ENCODE measurements at regions not wholly inside any gene's neighbourhood (a gene's known extent, or its start where the extent isn't known, plus 50 kb on each side); places are given as distances from the start of the nearest gene placed in this dataset.

DNA sequence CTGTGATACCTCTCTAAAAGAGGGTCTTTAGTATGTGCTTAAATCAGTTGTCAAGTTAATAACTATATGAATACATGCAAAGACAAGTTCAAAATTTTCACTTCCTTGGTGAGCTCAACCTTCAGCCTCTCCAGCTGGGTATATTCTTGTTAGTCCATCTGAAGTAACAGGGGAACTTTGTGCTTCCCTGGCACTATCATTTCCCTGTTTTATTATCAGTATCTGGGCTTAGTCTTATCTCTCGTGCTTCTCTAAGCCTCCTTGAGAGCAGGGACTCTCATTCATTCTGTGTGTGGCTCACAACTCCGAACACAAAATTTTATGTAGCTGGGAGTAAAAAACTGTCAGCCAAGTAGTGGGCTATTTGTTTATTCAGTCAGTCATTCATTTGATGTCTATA lies 175.9 kb upstream of the MAP3K1 start:
- TF ChIP-seq POLR2AphosphoS5 (IDR thresholded peaks at IDR 0.05) = no peak
- no peak for TF ChIP-seq EP300 (IDR thresholded peaks at IDR 0.05)
- TF ChIP-seq POLR2A (IDR thresholded peaks at IDR 0.05) = no peak
- TF ChIP-seq, protein P1, sequence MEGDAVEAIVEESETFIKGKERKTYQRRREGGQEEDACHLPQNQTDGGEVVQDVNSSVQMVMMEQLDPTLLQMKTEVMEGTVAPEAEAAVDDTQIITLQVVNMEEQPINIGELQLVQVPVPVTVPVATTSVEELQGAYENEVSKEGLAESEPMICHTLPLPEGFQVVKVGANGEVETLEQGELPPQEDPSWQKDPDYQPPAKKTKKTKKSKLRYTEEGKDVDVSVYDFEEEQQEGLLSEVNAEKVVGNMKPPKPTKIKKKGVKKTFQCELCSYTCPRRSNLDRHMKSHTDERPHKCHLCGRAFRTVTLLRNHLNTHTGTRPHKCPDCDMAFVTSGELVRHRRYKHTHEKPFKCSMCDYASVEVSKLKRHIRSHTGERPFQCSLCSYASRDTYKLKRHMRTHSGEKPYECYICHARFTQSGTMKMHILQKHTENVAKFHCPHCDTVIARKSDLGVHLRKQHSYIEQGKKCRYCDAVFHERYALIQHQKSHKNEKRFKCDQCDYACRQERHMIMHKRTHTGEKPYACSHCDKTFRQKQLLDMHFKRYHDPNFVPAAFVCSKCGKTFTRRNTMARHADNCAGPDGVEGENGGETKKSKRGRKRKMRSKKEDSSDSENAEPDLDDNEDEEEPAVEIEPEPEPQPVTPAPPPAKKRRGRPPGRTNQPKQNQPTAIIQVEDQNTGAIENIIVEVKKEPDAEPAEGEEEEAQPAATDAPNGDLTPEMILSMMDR (IDR thresholded peaks at IDR 0.05) = no peak
- Histone ChIP-seq H3K9me3 (no peaks in the 10 kb centered on the region), H3K4me3 (no peak overlapping the region), H3K27me3 (no peaks in the 10 kb centered on the region), H3K36me3 (no peaks in the 10 kb centered on the region), H3K27ac (no peak overlapping the region), H3K4me1 (peaks cover 0 to 17% (median 8%) of the 10 kb centered on the region in 4 donors)
- no peak for DNase-seq
- ATAC-seq (ENCODE audit: low FRiP score in 2 of 2) = no peak
- 84 to 86% methylated on average over 2 of the region's 2 CpGs for WGBS, 2 donors

DNA sequence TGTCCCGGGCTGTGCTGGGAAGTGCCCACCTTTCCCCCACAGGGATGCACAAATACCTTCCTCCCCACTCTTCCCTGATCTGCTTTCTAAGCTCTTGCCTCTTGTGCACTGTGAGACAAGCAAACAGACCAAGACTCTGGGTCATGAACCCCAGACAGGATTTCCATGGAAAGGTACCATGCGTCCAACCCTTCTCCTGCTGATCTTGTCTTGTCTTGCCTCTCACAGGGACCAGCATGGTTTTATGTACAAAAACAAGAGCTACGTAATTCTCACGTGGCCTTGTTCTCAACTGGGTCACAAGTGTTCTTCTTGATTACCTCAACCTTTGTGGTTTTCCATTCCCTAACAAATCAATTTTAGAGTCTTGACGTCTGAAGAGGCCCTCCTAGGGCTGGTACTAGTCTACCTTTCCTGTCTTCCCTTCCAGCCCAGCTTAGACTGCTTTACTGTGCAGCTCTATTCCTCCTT lies 176.5 kb upstream of the MAP3K1 start:
- Histone ChIP-seq H3K4me1 (peaks cover 0 to 17% (median 8%) of the 10 kb centered on the region in 4 donors), H3K36me3 (no peaks in the 10 kb centered on the region), H3K9me3 (no peaks in the 10 kb centered on the region), H3K27ac (no peak overlapping the region), H3K27me3 (no peaks in the 10 kb centered on the region), H3K4me3 (no peak overlapping the region)
- TF ChIP-seq, protein P1 (IDR thresholded peaks at IDR 0.05) = no peak
- TF ChIP-seq EP300 (IDR thresholded peaks at IDR 0.05) = peak in 1 of 4 donors; percentile 46
- TF ChIP-seq POLR2A (IDR thresholded peaks at IDR 0.05) = no peak
- no peak for TF ChIP-seq POLR2AphosphoS5 (IDR thresholded peaks at IDR 0.05)
- no peak for DNase-seq
- no peak for ATAC-seq (ENCODE audit: low FRiP score in 2 of 2)
- 72 to 79% methylated on average over 5 of the region's 5 CpGs for whole genome bisulfite sequencing, 2 donors

DNA sequence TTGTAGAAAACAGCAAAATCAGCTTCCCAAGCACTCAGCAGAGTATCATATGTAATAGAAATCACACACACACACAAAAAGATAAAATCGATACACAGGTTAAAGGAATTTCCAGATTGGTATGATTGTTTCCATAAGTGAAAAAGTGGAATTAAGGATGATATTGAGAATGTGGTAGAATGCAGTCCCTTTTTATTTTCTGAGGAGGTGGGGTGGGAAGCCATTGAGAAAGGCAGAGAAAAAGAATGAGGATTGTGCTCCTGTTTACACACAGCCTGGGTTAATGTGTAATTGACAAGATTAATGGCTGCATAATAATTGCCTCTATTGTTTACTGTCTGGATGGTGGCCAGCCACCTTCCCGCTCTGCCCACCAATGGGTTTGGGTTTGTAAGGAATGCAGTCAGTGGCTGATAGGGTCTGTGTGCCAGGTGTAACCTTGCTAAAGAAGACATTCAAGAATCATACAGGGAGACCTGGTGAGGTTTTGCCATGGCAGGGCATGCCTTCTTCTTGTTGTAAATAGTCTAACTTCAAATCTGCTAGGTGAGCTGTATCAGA lies 177.2 kb upstream of the MAP3K1 start:
- H3K27me3 ChIP-seq = no peaks in the 10 kb centered on the region
- no peaks in the 10 kb centered on the region for H3K9me3 ChIP-seq
- H3K4me3 ChIP-seq = no peak overlapping the region
- H3K4me1 ChIP-seq = peaks cover 0 to 17% (median 8%) of the 10 kb centered on the region in 4 donors
- no peak for DNase-seq
- ATAC-seq (ENCODE audit: low FRiP score in 2 of 2) = no peak
- H3K36me3 ChIP-seq = no peaks in the 10 kb centered on the region
- no peak overlapping the region for H3K27ac ChIP-seq
- TF ChIP-seq, protein P1 (IDR thresholded peaks at IDR 0.05) = no peak
- TF ChIP-seq POLR2A (IDR thresholded peaks at IDR 0.05) (no peak), EP300 (IDR thresholded peaks at IDR 0.05) (no peak)
- 49 to 50% methylated on average over 2 of the region's 2 CpGs for WGBS, 2 donors

DNA sequence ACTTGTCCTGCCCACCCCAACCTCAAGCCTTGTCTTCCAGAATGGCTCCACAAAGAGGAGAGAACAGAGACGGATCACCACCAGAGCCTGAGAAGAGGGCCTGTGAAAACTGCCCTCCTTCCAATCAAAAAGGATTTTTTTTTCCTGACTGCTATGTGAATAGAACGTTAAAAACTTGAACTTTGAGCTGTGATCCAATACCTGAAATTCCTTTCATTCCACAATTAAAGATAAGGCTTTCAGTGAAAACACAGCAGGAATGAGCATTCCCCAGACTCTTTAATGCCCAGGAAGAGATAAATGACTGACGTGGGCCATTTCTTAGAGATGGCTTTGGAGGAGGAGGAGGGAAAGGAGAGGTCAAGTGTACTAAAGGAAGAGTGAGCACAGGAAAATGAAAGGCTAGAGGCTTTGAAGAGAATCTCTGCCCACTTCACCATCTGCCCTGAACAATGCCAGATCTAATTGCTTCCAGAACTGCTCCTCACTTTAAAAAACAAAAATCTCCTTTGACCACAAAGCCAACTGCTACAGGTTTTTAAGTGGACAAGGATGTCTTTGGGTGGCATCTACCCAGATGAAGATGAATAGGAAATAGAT lies 177.9 kb upstream of the MAP3K1 start:
- Histone ChIP-seq H3K27ac (no peak overlapping the region), H3K27me3 (no peaks in the 10 kb centered on the region), H3K4me3 (no peak overlapping the region), H3K9me3 (no peaks in the 10 kb centered on the region), H3K36me3 (no peaks in the 10 kb centered on the region), H3K4me1 (peaks cover 0 to 17% (median 8%) of the 10 kb centered on the region in 4 donors)
- no peak for ATAC-seq (ENCODE audit: low FRiP score in 2 of 2)
- DNase-seq = no peak
- TF ChIP-seq, protein P1 (IDR thresholded peaks at IDR 0.05) = no peak
- no peak for TF ChIP-seq POLR2A (IDR thresholded peaks at IDR 0.05)
- TF ChIP-seq EP300 (IDR thresholded peaks at IDR 0.05) = no peak
- TF ChIP-seq POLR2AphosphoS5 (IDR thresholded peaks at IDR 0.05) = no peak
- 55 to 60% methylated on average over 3 of the region's 3 CpGs for WGBS, 2 donors

DNA sequence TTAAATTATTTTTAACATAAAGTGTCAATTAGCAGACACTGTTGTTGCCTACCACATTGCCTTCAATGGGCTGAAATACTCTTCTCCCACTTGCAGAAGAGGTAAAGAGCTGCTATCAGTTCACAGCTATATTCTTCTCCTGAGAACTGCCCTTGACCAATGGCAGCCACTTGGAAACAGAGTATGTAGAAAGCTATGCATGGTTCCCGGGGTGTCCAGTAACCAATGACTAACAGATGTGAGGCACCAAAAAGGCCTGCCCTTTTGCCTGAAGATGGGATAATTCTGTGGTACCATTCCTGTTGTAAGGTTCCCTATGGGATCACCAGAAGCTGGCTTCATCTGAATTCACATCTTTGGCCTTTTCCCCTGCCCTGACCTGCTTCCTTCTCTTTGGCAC lies 181.4 kb upstream of the MAP3K1 start:
- TF ChIP-seq EP300 (IDR thresholded peaks at IDR 0.05) (no peak), POLR2A (IDR thresholded peaks at IDR 0.05) (no peak), POLR2AphosphoS5 (IDR thresholded peaks at IDR 0.05) (no peak)
- TF ChIP-seq, protein P1 (IDR thresholded peaks at IDR 0.05) = no peak

More for the DNA sequence above, 181.4 kb upstream of the MAP3K1 start:
- no peak overlapping the region for H3K4me3 ChIP-seq
- no peak overlapping the region for H3K27ac ChIP-seq
- no peaks in the 10 kb centered on the region for H3K9me3 ChIP-seq
- peaks cover 0 to 12% (median 3%) of the 10 kb centered on the region in 4 donors for H3K4me1 ChIP-seq
- no peaks in the 10 kb centered on the region for H3K36me3 ChIP-seq
- no peaks in the 10 kb centered on the region for H3K27me3 ChIP-seq
- DNase-seq (no peak), ATAC-seq (ENCODE audit: low FRiP score in 2 of 2) (no peak)
- 82 to 100% methylated on average over 1 of the region's 1 CpG for WGBS, 2 donors

Data from upper lobe of left lung (tissue), 6 donors.